GM21737 (cell line): ENCODE measurements at regions not wholly inside any gene's neighbourhood (a gene's known extent, or its start where the extent isn't known, plus 50 kb on each side); places are given as distances from the start of the nearest gene placed in this dataset.

Experiments
- ATAC-seq: cut with Tn5 transposase; IDR thresholded peaks from one replicate; pipeline ENCODE4 v1.9.1; 2021; ENCODE audit warnings: mild to moderate bottlenecking, moderate library complexity; ENCODE audit not compliant: unreplicated experiment

DNA sequence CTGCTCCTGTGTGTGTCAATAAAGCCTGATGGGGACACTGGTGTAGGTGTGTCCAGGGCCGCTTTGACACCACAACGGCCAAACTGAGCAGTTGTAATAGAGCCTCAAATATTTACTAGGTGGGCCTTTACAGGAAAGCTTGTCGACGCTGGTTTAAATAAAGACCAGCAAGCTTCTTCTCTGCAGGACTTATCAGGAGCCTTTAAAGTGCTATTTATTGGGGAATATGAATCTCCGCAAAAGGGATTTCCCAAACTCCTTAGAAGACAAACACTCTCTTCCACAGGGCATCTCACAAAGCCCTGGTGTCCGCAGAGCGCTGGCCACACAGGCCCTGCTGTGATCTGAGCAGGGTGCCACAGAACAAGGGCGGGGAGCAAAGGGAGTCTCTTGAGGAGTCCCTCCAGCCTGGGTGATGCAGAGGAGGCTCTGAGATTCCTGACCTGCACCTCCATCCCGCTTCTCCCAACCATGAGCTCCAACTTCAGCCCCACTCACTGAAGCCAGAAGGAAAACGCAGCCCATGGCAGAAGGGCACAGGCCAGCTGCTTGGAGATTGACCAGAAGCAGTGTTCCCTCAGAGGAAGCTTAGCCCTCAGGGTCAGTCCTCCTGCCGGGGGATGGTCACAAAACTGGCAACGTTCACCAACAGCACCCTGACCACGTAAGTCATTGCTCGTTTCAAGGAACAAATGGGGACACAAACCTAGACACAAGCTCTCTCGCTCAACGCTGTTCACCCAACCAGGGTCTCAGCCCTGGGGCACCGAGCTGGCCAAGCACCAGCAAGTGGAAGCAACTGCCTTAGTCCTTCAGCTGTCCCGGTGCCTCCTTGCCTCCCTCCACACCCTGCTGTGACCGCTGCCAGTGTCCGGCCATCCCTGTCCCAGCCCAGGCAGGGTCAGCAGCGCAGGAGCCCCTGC lies 129.5 kb downstream of the OAT start:
- ATAC-seq, result no peak

DNA sequence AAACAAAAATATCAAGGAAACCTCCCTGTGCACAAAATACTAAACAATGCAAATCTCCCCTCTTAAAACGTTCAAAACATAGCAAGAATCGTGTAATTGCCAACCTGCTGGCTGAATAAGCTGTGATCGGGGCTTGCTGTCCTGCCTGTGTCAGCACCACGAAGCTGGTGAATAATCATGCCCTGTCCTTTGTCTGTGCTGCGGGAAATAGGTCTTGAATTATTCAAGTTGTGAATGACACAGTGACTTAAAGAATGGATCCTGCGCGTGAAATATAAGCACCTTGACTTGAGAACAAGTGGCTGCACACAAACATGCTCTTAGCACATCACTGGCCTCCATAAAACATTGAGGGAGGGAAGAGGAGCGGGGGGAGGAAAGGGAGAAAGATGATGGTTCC lies 130.2 kb downstream of the OAT start:
- no peak for ATAC-seq

DNA sequence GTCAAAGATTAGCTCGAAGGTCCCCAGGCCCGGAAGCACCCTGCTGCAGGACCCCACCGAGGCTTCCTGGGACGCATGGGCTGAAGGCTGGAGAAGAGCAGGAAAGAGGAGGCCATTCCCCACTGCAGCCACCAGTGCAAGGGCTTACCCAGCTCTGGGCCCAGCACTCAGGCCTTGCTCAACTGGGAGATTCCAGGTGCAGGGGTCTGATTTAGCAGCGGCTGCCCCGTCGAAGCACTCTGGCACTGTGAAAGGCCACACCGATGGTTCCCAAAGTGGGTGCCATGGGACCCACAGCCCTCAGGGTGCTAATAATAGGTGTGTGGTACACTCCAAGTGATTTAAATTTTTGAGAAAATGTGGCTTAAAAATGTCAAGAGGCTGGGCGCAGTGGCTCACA lies 130.9 kb downstream of the OAT start:
- ATAC-seq, result no peak

DNA sequence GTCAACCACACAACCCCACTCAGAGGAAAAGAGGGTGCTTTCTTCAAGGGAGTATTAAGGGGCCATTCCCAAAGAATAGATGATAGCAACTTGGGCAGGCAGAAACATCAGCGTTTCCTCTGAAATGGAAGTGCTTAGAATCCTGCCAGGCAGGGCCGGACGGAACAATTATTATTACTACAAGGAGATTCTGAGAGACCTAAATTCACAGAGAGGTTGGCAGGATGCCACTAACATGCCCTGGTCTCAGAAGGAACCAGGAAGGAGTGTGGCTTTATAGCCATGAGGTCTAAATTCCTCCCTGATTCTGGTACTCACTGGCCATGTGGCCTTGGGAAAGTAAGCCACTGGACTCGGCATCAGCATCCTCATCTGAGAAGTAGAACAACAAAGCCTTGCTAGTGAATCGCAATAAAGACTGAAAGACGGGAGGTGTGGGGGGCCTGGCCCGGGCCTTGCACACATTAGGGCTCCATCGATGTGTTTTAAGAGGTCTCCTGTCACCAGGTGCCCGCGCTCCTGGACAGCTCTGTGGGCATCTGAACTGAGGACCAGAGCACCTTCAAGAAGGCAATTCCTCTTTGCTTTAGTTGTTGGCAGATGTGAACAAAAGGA lies 131.5 kb downstream of the OAT start:
- no peak for ATAC-seq

GRCh38 chr10:124286621-124287020 lies 132.1 kb downstream of the OAT start:
- no peak for ATAC-seq

- ATAC-seq, result peak; percentile 76
Observed at GRCh38 chr10:124285587-124286527, 132.9 kb downstream of the OAT start.

DNA sequence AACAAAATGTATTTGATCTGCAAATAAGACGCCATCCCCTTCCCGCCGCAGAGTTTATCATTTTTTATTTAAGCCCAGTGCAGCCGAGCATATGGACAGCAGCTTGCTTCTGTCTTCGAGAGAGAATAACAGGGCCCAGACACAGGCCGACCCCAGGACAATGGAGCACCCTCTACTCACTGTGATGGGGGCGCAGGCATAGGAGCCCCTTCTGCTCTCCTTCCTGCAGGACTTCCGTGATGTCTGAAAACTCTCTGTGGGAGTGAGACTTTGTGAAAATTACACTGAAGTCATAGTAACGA lies 134.8 kb downstream of the OAT start:
- ATAC-seq, result no peak

DNA sequence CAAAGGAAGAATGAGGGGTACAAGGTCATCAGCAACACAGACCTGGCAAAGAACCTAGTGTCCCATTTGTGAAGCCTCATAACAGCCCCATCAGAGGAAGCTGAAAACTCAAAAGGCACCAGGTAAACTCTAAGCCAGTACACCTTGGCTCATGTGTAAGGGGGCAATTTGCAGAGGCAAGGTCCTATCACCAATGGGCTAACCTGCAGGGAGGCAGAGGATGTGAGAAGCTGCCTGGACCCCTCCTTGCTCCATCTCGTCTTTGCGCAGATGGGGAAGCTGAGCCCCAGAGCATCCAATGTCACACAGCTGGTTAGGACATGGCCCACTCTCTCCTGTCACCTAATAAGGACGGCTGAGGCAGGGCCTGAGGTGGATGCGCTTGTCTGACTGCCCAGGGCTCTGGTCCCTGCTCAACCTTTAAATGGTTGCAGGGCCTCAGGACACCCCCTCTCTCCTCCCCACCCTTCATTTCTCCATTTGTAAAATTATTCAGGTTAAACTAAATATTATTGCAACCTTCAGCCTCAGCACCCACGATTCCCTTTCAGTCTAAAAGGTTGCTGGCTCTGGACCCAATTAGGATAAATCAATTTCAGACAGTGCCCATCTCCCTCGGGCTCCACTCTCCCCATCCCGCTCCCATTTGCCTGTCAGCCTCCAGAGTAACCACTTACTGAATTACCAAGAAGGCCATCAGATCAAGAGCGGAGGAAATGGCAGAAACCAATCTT lies 135.3 kb downstream of the OAT start:
- no peak for ATAC-seq

GRCh38 chr10:124282326-124282725 lies 136.4 kb downstream of the OAT start:
- ATAC-seq, result no peak

DNA sequence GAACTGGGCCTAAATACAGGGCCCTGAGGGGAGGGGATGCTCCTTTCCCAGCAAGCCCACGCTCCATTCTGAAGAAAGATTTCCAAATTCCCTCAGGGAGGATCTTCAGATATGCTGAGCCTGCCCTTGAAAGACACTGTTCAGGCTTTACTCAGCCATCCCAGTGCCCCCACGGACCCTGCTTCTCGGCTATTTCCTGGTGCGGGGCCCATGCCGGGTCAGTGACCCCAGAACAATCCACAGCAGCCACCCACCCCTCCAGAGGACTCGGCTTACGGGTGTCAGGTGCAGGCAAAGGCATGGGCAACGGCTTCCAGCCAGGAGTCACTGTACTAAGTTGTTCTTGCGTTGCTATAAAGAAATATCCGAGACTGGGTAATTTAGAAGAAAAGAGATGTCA lies 137.1 kb downstream of the OAT start:
- no peak for ATAC-seq

- ATAC-seq, result no peak
Observed at GRCh38 chr10:124280916-124281315, 137.8 kb downstream of the OAT start.

- ATAC-seq, result no peak
Observed at GRCh38 chr10:124279882-124280281, 138.8 kb downstream of the OAT start.

DNA sequence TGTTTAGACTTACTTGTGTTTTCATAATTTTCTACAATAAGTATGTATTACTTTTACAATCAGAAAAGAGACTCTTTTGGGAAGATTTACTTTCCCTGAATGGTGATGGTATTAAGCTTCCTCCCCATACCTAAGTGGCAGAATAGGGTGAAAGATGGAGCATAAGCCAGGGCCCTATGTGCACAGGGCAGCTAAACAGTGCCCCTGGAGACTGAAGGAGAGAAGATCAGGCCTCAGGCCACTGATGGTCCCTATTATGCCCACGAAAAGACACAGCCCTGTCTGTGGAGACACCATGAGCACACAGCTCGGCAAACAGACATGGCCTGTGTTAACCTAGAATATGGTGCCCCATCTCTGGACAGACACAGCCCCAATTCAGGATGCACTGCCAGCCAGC lies 139.4 kb downstream of the OAT start:
- ATAC-seq, result no peak

GRCh38 chr10:124278356-124278755 lies 140.4 kb downstream of the OAT start:
- no peak for ATAC-seq

DNA sequence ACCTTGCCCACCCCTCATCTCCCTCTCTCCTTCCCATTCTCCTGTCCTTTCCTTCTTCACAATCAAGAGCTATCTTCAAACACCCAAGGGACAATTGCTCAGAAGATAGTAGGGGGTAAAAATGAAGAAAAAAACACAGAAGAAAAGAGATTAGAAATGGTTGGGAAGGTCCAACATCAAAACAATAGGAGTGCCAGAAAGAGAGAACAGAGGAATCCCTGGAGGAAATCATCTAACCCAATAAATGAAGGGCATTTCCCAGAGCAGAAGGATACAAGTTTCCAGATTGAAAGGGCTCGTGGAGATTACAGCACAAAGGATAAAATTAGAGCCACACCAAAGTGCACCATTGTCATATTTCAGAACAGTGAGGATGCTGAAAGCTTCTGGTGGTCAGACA lies 145.6 kb downstream of the OAT start:
- ATAC-seq, result no peak

- ATAC-seq, result no peak
Observed at GRCh38 chr10:124271676-124272075, 147.0 kb downstream of the OAT start.

- no peak for ATAC-seq
Observed at GRCh38 chr10:124270530-124271327, 148.0 kb downstream of the OAT start.

GRCh38 chr10:124268976-124269375 lies 149.7 kb downstream of the OAT start:
- no peak for ATAC-seq

DNA sequence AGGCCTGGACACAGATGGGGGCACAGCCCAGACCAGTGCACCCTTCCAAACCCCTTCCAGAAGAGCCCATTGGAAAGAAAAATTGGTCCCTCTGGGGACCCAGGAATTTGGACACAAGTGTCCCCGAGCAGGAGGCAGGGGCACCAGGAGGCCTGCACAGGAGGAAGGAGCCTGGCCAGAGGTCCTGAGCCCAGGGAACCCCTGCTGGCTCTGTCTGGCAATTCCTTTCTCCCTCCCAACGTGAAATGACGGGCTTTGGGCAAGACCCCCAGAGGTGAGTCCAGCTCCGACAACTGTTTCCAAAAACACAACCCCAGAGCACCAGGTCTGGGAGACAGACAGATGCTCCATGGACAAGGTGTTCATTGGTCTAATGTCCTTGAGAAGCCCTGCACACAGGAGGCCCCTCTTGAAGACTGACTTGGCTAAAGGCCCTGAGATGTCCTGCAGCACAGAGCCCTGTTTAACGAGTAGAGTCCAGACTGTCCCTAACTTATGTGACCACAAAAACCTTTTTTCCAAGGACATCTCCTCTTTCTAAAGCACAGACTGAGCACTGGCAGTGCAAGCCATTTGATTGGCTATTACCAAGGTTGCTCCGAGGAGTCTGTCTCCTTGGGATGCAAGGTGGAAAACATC lies 150.7 kb downstream of the OAT start:
- no peak for ATAC-seq
